SKM-1 (cell line): ENCODE measurements at regions not wholly inside any gene's neighbourhood (a gene's known extent, or its start where the extent isn't known, plus 50 kb on each side); places are given as distances from the start of the nearest gene placed in this dataset.

Experiments used
- DNase-seq: peaks from one replicate; lab custom pipeline; 2025; ENCODE audit not compliant: unreplicated experiment; lab: John Stamatoyannopoulos, UW

DNA sequence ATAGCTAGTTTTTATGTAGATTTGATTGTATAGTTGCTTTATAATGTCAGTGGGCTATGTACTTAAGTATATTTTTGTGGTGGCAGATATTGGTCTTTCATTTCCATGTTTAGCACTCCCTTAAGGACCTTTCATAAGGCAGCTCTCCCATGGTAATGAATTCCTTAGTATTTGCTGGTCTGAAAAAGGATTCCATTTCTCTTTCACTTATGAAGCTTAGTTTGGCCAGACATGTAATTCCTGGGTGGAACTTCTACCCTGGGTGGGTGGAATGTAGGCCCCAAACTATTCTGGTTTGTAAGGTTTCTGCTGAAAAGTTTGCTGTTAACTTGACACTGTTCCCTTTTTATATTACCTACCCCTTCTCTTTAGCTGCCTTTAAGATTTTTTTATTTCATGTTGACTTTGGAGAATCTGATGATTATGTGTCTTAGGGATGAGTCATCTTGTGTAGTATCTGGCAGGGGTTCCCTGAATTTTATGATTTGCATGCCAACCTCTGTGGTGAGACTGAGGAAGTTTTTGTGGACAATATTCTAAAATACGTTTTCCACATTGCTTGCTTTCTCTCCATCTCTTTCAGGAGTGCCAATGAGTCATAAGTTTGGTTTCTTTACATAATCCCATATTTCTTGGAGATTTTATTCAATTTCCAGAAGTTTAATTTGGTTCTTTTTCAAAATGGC is 65.4 kb upstream of the VRK2 start:
- DNase-seq = no peak

DNA sequence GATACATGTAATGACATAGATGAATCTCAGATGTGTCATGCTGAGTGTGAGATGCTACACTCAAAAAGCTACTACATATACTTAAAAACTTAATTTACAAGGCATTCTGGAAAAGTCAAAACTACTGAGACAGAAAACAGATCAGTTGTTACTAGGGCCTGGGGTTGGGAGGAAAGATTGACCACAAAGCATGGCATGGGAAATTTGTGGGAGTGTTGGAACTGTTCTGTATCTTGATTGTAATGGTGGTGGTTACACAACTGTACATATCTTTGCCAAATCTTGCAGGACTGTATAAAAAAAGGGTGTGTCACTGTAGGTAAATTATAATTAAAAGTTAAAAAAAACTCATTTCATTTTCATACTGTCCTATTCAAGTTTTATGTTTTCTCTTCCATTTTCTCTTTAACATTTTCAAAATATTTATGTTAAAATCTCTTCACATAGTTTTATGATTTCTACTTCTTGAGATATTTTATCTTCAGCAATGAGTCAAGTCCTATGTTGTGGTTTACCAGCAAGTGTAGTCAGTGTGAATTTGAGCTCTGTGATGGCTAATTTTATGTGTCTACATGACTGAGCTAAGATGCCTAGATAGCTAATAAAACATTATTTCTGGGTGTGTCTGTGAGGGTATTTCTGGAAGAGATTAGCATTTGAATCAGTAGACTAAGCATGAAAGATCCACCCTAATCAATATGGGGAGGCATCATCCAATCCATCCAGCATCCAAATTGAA is 58.6 kb upstream of the VRK2 start:
- DNase-seq = no peak

DNA sequence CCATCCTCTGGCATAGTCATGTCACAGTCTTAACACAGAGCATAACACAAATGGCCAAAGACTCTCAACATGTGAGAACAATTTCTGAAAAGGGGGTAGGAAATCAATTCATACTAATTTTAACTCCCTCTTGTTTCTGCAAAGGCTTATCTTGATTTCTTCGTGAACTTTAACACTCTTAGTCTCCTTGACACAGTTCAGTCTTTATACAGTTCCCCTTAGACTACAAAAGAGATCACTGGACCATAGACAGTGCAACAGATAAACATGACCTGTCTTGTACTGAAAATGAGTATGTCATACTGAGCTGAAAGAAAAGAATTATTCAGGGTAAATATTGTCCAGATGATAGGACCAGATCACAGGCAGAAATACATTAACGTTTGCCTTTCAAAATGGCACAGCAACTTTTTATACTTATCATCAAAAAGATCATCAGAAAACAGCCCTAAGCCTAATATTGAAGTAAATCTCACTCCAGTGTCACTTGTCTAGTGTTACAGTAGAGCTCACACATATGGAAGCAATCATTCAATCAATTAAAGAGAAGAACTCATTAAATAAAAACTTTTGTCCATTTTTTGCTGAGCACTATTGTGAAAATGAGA is 56.4 kb upstream of the VRK2 start:
- no peak for DNase-seq
